K562 (cell line): ENCODE measurements at regions not wholly inside any gene's neighbourhood (a gene's known extent, or its start where the extent isn't known, plus 50 kb on each side); places are given as distances from the start of the nearest gene placed in this dataset.

Experiments
- ATAC-seq: fragments of 200-7000 bp; cut with Tn5 transposase; 3 replicates; pipeline ENCODE4 v1.9.1; 2020; ENCODE audit warnings: moderate library complexity
- BruUV-seq: library from RNA; stranded (reverse); fragments of 400-500 nt; replicated peaks from 2 replicates; lab custom pipeline; 2021; lab: Mats Ljungman, UMichigan
- CTCF ChIA-PET: fragments of 300-600 bp; formaldehyde crosslinking; extraction: SDS; loops from one replicate; lab custom pipeline; 2021; ENCODE audit warnings: low intra/inter-chr PET ratio; lab: Yijun Ruan, JAX
- POLR2A ChIA-PET: fragments of 300-600, 350-650 bp; sonication (Branson Sonifier 250); formaldehyde crosslinking; extraction: SDS; loops from one replicate; lab custom pipeline; 2021; ENCODE audit warnings: antibody characterized with exemption, inconsistent platforms; lab: Yijun Ruan, JAX
- DNase-seq, 4 experiments: peaks; one replicate each; pipeline versions ENCODE4 v3.0.0 to v3.0.0-alpha.2; 2011 to 2018; ENCODE audit warnings: low spot score in 3 of 4, mixed read lengths in 3 of 4; ENCODE audit errors: extremely low read depth in 1 of 4
- FAIRE-seq: peaks from 2 replicates; lab custom pipeline; 2011; peaks lifted over from hg19 to GRCh38; lab: Jason Lieb, UNC
- H2AFZ ChIP-seq: 2 replicates; pipeline ENCODE4 v1.6.0; 2011; ENCODE audit warnings: low read depth, low read length, control low read depth, inconsistent platforms
- H3K27ac ChIP-seq: fragments of 200-600 bp; 3 replicates; pipeline ENCODE4 v1.8.0; 2011; ENCODE audit warnings: low read depth, mild to moderate bottlenecking, control low read depth, inconsistent platforms, low read length, moderate library complexity, mixed read lengths; ENCODE audit errors: extremely low read depth
- H3K27me3 ChIP-seq, 2 experiments: fragments of 300-600 bp in 1 of 2; 2 replicates in 1 of 2; 3 replicates in 1 of 2; pipeline versions ENCODE4 v1.6.0 to v1.8.0; 2011; ENCODE audit warnings: inconsistent platforms in 2 of 2, low read length in 2 of 2, mild to moderate bottlenecking in 1 of 2, mixed read lengths in 1 of 2, moderate library complexity in 1 of 2; ENCODE audit not compliant: control insufficient read depth in 2 of 2, insufficient read depth in 2 of 2
- H3K36me3 ChIP-seq: fragments of 300-600 bp; 3 replicates; pipeline ENCODE4 v1.8.0; 2011; ENCODE audit warnings: mild to moderate bottlenecking, low read length, inconsistent platforms; ENCODE audit not compliant: control insufficient read depth, insufficient read depth
- H3K4me1 ChIP-seq, 2 experiments: fragments of 200-600 bp in 1 of 2; replicated peaks in 1 of 2; 2 replicates in 1 of 2; 3 replicates in 1 of 2; pipeline versions ENCODE4 v1.5.1 to v1.8.0; 2011; ENCODE audit warnings: inconsistent platforms in 2 of 2, low read length in 2 of 2, mild to moderate bottlenecking in 1 of 2, mixed read lengths in 1 of 2, moderate library complexity in 1 of 2; ENCODE audit not compliant: control insufficient read depth in 2 of 2, insufficient read depth in 2 of 2
- H3K4me2 ChIP-seq: 2 replicates; pipeline ENCODE4 v1.6.1; 2011; ENCODE audit warnings: low read length, control low read depth, inconsistent platforms, mixed read lengths; ENCODE audit not compliant: insufficient read depth
- H3K4me3 ChIP-seq: fragments of 200-600 bp; sonication (generic), shearing (Covaris generic); 2 replicates; pipeline ENCODE4 v1.5.1; 2016; ENCODE audit warnings: control low read depth, inconsistent platforms
- H3K79me2 ChIP-seq: fragments of 200-600 bp; 3 replicates; pipeline ENCODE4 v1.8.0; 2011; ENCODE audit warnings: low read length, inconsistent platforms; ENCODE audit not compliant: control insufficient read depth, insufficient read depth
- H3K9ac ChIP-seq, 2 experiments: 2 replicates each; pipeline versions ENCODE4 v1.6.0 to v1.6.1; 2011; ENCODE audit warnings: low read depth in 2 of 2, low read length in 2 of 2, control low read depth in 1 of 2, inconsistent platforms in 1 of 2, mild to moderate bottlenecking in 1 of 2, mixed read lengths in 1 of 2; ENCODE audit not compliant: insufficient read depth in 1 of 2
- H3K9me1 ChIP-seq: one replicate; pipeline ENCODE4 v1.6.0; 2011; ENCODE audit warnings: inconsistent platforms, mild to moderate bottlenecking, low read length, moderate library complexity; ENCODE audit not compliant: control insufficient read depth, insufficient read depth
- H3K9me3 ChIP-seq: replicated peaks from 2 replicates; pipeline ENCODE4 v1.5.1; 2011; ENCODE audit warnings: low read depth, low read length, inconsistent platforms; ENCODE audit not compliant: control insufficient read depth, insufficient read depth
- H4K20me1 ChIP-seq: replicated peaks from 2 replicates; pipeline ENCODE4 v1.6.1; 2011; ENCODE audit warnings: low read length, inconsistent platforms, mixed read lengths; ENCODE audit not compliant: control insufficient read depth, insufficient read depth
- BRCA1 ChIP-seq, 2 experiments: fragments of 450-650 bp in 1 of 2; sonication (generic) in 1 of 2; formaldehyde crosslinking in 1 of 2; IDR thresholded peaks; 2 replicates each; pipeline versions ENCODE4 v1.5.0 to v1.6.1; 2017 to 2020; ENCODE audit warnings: mild to moderate bottlenecking in 1 of 2, missing genetic modification reagents in 1 of 2
- HINFP ChIP-seq: fragments of 450-650 bp; conservative IDR thresholded peaks from 2 replicates; pipeline ENCODE4 v1.6.1; 2016; ENCODE audit warnings: missing genetic modification characterization, low read depth, mild to moderate bottlenecking, control low read depth, missing compliant biosample characterization
- NEUROD1 ChIP-seq: fragments of 150-350 bp; IDR thresholded peaks from 2 replicates; pipeline ENCODE4 v1.6.1; 2014; ENCODE audit warnings: borderline replicate concordance, low read length, low read depth; ENCODE audit not compliant: partially characterized antibody
- SFPQ ChIP-seq: fragments of 200-400 bp; formaldehyde crosslinking; IDR thresholded peaks from 2 replicates; pipeline ENCODE4 v1.6.1; 2017; ENCODE audit warnings: mild to moderate bottlenecking, low read depth, low read length, moderate library complexity
- TEAD2 ChIP-seq: fragments of 450-650 bp; IDR thresholded peaks from 2 replicates; pipeline ENCODE4 v1.6.1; 2016; ENCODE audit warnings: missing genetic modification characterization, control low read depth, missing compliant biosample characterization
- TFE3 ChIP-seq: fragments of 450-650 bp; formaldehyde crosslinking; IDR thresholded peaks from 2 replicates; pipeline ENCODE4 v1.4.0; 2020; ENCODE audit warnings: mild to moderate bottlenecking, mixed read lengths
- XRCC4 ChIP-seq: IDR thresholded peaks from one replicate; pipeline ENCODE4 v1.6.1; 2011; ENCODE audit not compliant: insufficient read depth, insufficient read length; ENCODE audit errors: extremely low read depth
- ZNF655 ChIP-seq: fragments of 250-450 bp; sonication (Bioruptor Pico); IDR thresholded peaks from 2 replicates; pipeline ENCODE4 v1.5.0; 2021
- WGBS: fragments of 100-300 bp; shearing (Covaris generic); methylation state at CpG from one replicate; pipeline ENCODE4 v1.1.6; 2016; ENCODE audit warnings: low coverage, mixed read lengths; ENCODE audit not compliant: insufficient coverage; ENCODE audit errors: missing lambda C conversion rate; 5-methylcytosine and 5-hydroxymethylcytosine counted together
- in situ Hi-C: fragments of 300-500 bp; cut with MboI; formaldehyde crosslinking; loops from 4 replicates; pipeline ENCODE4 v1.15.0; 2018; ENCODE audit warnings: inconsistent platforms, mixed read lengths
- intact Hi-C: fragments of 100-400 bp; cut with micrococcal nuclease; formaldehyde crosslinking; loops from 2 replicates; pipeline ENCODE4 v1.14.2; 2022

- TF ChIP-seq NEUROD1 = no peak
- TF ChIP-seq SFPQ = no peak
Observed at GRCh38 chr2:100639588-100640390, 77.0 kb downstream of the PDCL3 start (continued).

GRCh38 chr2:100640431-100641124 lies 77.8 kb downstream of the PDCL3 start:
- peaks cover 7 to 46% of the 10 kb centered on the region in 2 experiments; a peak in 3 of 5 replicates for H3K27me3 ChIP-seq
- H3K27ac ChIP-seq = no peak overlapping the region
- FAIRE-seq (no peak), DNase-seq (no peak), ATAC-seq (no peak)
- BruUV-seq = no TSS peak
- intact Hi-C loops = no loop called here
- no peaks in the 10 kb centered on the region for H3K36me3 ChIP-seq
- ChIA-PET POLR2A (no interaction called here), CTCF (no interaction called here)
- no peak for TF ChIP-seq TEAD2 (tag)
- TF ChIP-seq ZNF655 = no peak
- TF ChIP-seq XRCC4 = no peak
- TF ChIP-seq HINFP (tag) = no peak
- peak; percentile 37 for TF ChIP-seq TFE3
- no peak for TF ChIP-seq BRCA1 (IDR thresholded peaks at IDR 0.05)
- TF ChIP-seq BRCA1 (CRISPR knock-in tag; IDR thresholded peaks at IDR 0.05) = no peak
- no peak overlapping the region for H3K4me2 ChIP-seq
- no peak overlapping the region for H3K9ac ChIP-seq
- 2% methylated on average over 20 of the region's 21 CpGs for WGBS
- no peak overlapping the region for H2AFZ ChIP-seq
- H4K20me1 ChIP-seq = no peaks in the 10 kb centered on the region
- in situ Hi-C loops = no loop called here
- H3K4me1 ChIP-seq = no peaks in the 10 kb centered on the region
- H3K4me3 ChIP-seq = no peak overlapping the region
- H3K9me1 ChIP-seq = no peaks in the 10 kb centered on the region
- no peaks in the 10 kb centered on the region for H3K79me2 ChIP-seq
- H3K9me3 ChIP-seq = no peaks in the 10 kb centered on the region
